ENCODE measurements at regions not wholly inside any gene's neighbourhood (a gene's known extent, or its start where the extent isn't known, plus 50 kb on each side); places are given as distances from the start of the nearest gene placed in this dataset.

DNA sequence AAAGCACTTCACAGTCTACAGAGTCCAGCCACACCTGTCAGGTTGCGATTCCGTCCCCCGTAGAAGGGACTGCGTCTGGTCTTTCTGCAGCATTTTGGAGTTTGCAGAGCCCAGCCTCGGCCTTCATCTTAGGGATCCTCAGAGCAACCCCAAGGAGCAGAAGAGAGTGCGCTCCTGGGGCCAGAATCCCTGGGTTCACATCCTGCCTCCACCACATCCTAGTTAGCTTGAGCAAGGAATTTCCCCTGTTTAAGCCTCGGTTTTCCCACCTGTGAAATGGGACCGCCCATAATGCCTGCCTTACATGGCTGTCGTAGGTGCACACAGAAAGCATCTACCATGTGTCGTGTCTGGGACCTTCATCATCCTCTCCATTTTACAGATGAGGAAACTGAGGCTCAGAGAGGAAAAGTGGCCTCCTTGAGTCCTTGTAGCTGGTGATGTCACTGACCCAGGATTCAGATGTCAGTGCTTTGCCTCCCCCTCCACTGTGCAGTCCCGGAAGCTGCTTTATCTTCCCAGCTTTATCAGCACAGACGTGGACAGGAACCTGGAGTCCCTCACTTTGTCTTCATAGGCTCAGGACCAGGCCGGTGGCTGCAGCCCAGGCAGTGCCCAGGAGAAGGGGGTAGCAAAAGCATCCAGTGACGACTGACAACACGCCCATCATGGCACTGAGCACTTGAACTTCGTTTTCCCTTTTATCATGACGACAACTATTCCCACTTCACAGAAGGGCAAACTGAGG lies 438.5 kb downstream of the MATN1 start:
- 88% methylated on average over 17 of the region's 17 CpGs for WGBS
- Histone ChIP-seq H3K4me1 (ENCODE audit: control insufficient read depth in 4 of 4, insufficient read depth in 4 of 4, low read length in 3 of 4) (no peaks in the 10 kb centered on the region), H3K4me3 (ENCODE audit: low read depth in 1 of 3, low read length in 3 of 3) (no peak overlapping the region), H3K9ac (ENCODE audit: low read depth in 1 of 2, low read length in 2 of 2) (no peak overlapping the region), H3K9me3 (ENCODE audit: control insufficient read depth in 4 of 4, low read length in 3 of 4) (no peaks in the 10 kb centered on the region), H3K36me3 (ENCODE audit: control insufficient read depth in 4 of 4, insufficient read depth in 3 of 4, low read depth in 1 of 4, low read length in 3 of 4) (no peaks in the 10 kb centered on the region), H3K27me3 (ENCODE audit: control insufficient read depth in 4 of 4, insufficient read depth in 4 of 4, low read length in 3 of 4) (no peaks in the 10 kb centered on the region), H3K27ac (ENCODE audit: low read depth in 1 of 2, low read length in 2 of 2) (no peak overlapping the region)
- TF ChIP-seq, protein P1, sequence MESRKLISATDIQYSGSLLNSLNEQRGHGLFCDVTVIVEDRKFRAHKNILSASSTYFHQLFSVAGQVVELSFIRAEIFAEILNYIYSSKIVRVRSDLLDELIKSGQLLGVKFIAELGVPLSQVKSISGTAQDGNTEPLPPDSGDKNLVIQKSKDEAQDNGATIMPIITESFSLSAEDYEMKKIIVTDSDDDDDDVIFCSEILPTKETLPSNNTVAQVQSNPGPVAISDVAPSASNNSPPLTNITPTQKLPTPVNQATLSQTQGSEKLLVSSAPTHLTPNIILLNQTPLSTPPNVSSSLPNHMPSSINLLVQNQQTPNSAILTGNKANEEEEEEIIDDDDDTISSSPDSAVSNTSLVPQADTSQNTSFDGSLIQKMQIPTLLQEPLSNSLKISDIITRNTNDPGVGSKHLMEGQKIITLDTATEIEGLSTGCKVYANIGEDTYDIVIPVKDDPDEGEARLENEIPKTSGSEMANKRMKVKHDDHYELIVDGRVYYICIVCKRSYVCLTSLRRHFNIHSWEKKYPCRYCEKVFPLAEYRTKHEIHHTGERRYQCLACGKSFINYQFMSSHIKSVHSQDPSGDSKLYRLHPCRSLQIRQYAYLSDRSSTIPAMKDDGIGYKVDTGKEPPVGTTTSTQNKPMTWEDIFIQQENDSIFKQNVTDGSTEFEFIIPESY (IDR thresholded peaks at IDR 0.05): no peak
- TF ChIP-seq HNF4A (conservative IDR thresholded peaks at IDR 0.05) (no peak), FOXA1 (IDR thresholded peaks at IDR 0.05) (no peak), NR2F2 (IDR thresholded peaks at IDR 0.05) (no peak)
- DNase-seq (ENCODE audit: low spot score): peak; percentile 19

DNA sequence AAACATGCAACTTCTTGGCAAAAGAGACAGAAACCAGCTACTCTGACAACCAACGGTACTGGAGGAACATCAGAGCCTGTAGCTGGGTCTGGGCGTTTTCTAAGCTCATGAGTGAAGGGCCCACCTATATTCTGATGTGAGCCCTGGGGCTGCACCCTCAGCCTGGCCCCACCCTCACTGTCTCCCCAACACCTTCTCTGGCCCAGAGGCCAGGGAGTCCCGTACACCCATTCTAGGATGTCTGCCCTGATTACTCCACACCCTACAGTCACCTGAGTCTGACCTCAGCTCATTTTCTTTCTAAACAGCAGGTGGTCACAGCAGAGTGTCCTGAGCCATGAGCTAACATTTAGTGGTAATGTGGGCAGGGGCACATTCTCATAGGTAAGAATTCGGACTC lies 439.2 kb downstream of the MATN1 start:
- Histone ChIP-seq H3K4me1 (ENCODE audit: control insufficient read depth in 4 of 4, insufficient read depth in 4 of 4, low read length in 3 of 4) (no peaks in the 10 kb centered on the region), H3K9me3 (ENCODE audit: control insufficient read depth in 4 of 4, low read length in 3 of 4) (no peaks in the 10 kb centered on the region), H3K27ac (ENCODE audit: low read depth in 1 of 2, low read length in 2 of 2) (no peak overlapping the region), H3K4me3 (ENCODE audit: low read depth in 1 of 3, low read length in 3 of 3) (no peak overlapping the region), H3K27me3 (ENCODE audit: control insufficient read depth in 4 of 4, insufficient read depth in 4 of 4, low read length in 3 of 4) (no peaks in the 10 kb centered on the region), H3K36me3 (ENCODE audit: control insufficient read depth in 4 of 4, insufficient read depth in 3 of 4, low read depth in 1 of 4, low read length in 3 of 4) (no peaks in the 10 kb centered on the region), H3K9ac (ENCODE audit: low read depth in 1 of 2, low read length in 2 of 2) (no peak overlapping the region)
- DNase-seq (ENCODE audit: low spot score): peak; percentile 22
- 79% methylated on average over 4 of the region's 4 CpGs for WGBS
- TF ChIP-seq, protein P2, sequence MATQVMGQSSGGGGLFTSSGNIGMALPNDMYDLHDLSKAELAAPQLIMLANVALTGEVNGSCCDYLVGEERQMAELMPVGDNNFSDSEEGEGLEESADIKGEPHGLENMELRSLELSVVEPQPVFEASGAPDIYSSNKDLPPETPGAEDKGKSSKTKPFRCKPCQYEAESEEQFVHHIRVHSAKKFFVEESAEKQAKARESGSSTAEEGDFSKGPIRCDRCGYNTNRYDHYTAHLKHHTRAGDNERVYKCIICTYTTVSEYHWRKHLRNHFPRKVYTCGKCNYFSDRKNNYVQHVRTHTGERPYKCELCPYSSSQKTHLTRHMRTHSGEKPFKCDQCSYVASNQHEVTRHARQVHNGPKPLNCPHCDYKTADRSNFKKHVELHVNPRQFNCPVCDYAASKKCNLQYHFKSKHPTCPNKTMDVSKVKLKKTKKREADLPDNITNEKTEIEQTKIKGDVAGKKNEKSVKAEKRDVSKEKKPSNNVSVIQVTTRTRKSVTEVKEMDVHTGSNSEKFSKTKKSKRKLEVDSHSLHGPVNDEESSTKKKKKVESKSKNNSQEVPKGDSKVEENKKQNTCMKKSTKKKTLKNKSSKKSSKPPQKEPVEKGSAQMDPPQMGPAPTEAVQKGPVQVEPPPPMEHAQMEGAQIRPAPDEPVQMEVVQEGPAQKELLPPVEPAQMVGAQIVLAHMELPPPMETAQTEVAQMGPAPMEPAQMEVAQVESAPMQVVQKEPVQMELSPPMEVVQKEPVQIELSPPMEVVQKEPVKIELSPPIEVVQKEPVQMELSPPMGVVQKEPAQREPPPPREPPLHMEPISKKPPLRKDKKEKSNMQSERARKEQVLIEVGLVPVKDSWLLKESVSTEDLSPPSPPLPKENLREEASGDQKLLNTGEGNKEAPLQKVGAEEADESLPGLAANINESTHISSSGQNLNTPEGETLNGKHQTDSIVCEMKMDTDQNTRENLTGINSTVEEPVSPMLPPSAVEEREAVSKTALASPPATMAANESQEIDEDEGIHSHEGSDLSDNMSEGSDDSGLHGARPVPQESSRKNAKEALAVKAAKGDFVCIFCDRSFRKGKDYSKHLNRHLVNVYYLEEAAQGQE (IDR thresholded peaks at IDR 0.05): no peak
- TF ChIP-seq YY1 (IDR thresholded peaks at IDR 0.05) (no peak), SP1 (IDR thresholded peaks at IDR 0.05) (no peak)

DNA sequence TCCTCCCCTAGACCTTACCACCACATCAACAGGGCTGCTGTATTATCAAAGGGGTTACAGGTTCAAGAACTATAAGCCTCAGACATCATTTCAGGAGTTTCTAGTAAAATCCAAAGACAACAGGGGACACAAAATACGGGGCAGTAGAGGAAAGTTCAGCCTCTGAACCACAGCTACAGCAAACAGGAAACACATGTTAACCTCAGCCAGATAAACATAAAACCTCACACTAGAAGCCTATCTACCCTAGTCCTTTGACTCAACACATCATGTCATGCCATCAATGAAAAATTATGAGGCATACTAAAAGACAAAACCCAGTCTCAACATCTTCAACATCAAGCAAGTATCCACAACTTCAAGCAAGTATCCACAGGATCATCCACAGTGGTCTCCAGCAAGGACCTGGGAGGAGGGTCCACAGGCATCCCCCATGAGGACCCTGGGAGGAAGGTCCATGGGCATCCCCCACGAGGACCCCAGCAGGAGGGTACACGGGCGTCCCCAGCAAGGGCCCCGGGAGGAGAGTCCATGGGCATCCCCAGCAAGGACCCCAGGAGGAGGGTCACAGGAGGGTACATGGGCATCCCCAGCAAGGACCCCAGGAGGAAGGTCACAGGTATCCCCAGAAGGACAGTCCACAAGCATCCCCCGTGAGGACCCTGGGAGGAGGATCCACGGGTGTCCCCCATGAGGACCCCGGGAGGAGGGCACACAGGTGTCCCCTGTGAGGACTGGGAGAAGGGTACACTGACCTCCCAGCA lies 440.0 kb downstream of the MATN1 start:
- Histone ChIP-seq H3K4me3 (ENCODE audit: low read depth in 1 of 3, low read length in 3 of 3) (no peak overlapping the region), H3K36me3 (ENCODE audit: control insufficient read depth in 4 of 4, insufficient read depth in 3 of 4, low read depth in 1 of 4, low read length in 3 of 4) (no peaks in the 10 kb centered on the region), H3K27me3 (ENCODE audit: control insufficient read depth in 4 of 4, insufficient read depth in 4 of 4, low read length in 3 of 4) (no peaks in the 10 kb centered on the region), H3K9me3 (ENCODE audit: control insufficient read depth in 4 of 4, low read length in 3 of 4) (no peaks in the 10 kb centered on the region), H3K27ac (ENCODE audit: low read depth in 1 of 2, low read length in 2 of 2) (no peak overlapping the region), H3K9ac (ENCODE audit: low read depth in 1 of 2, low read length in 2 of 2) (no peak overlapping the region), H3K4me1 (ENCODE audit: control insufficient read depth in 4 of 4, insufficient read depth in 4 of 4, low read length in 3 of 4) (no peaks in the 10 kb centered on the region)
- WGBS: 83% methylated on average over 8 of the region's 8 CpGs
- DNase-seq (ENCODE audit: low spot score): peak; percentile 14
- TF ChIP-seq SP1 (IDR thresholded peaks at IDR 0.05) (no peak), HNF4A (conservative IDR thresholded peaks at IDR 0.05) (no peak), JUND (IDR thresholded peaks at IDR 0.05) (no peak), NR2F2 (IDR thresholded peaks at IDR 0.05) (no peak), FOXA1 (IDR thresholded peaks at IDR 0.05) (no peak), GABPA (IDR thresholded peaks at IDR 0.05 in 1 of 2, conservative IDR thresholded peaks at IDR 0.05 in 1 of 2) (no peak), RAD21 (IDR thresholded peaks at IDR 0.05) (no peak), HNF4G (IDR thresholded peaks at IDR 0.05) (no peak), RXRA (IDR thresholded peaks at IDR 0.05) (no peak), TAF1 (conservative IDR thresholded peaks at IDR 0.05) (no peak)
- TF ChIP-seq, protein P2 (IDR thresholded peaks at IDR 0.05): no peak
- TF ChIP-seq, protein P1 (IDR thresholded peaks at IDR 0.05): no peak
- TF ChIP-seq, protein P3, sequence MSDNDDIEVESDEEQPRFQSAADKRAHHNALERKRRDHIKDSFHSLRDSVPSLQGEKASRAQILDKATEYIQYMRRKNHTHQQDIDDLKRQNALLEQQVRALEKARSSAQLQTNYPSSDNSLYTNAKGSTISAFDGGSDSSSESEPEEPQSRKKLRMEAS (IDR thresholded peaks at IDR 0.05): no peak
